SU-DHL-6 (cell line): ENCODE measurements at regions not wholly inside any gene's neighbourhood (a gene's known extent, or its start where the extent isn't known, plus 50 kb on each side); places are given as distances from the start of the nearest gene placed in this dataset.

Experiments
- H2AFZ ChIP-seq: fragments of 200-600 bp; sonication (generic); 2 replicates; pipeline ENCODE4 v1.6.1; 2014; ENCODE audit warnings: low read depth, mild to moderate bottlenecking, moderate library complexity, mixed read lengths, antibody characterized with exemption, low read length; ENCODE audit not compliant: severe bottlenecking
- H3F3A ChIP-seq: fragments of 200-600 bp; shearing (Covaris generic); 2 replicates; pipeline ENCODE4 v1.6.0; 2016; ENCODE audit warnings: antibody characterized with exemption, mild to moderate bottlenecking; ENCODE audit not compliant: insufficient read depth
- H3K27ac ChIP-seq: fragments of 200-600 bp; sonication (generic); 2 replicates; pipeline ENCODE4 v1.5.1; 2016; ENCODE audit warnings: low read depth, mild to moderate bottlenecking, low read length, moderate library complexity, mixed read lengths
- H3K27me3 ChIP-seq: fragments of 200-600 bp; sonication (generic), shearing (Covaris generic); 2 replicates; pipeline ENCODE4 v1.6.0; 2014; ENCODE audit warnings: mild to moderate bottlenecking, low read length
- H3K36me3 ChIP-seq: fragments of 200-600 bp; sonication (generic); 2 replicates; pipeline ENCODE4 v1.6.1; 2014; ENCODE audit warnings: mild to moderate bottlenecking, low read length, mixed read lengths
- H3K4me2 ChIP-seq: fragments of 300-600, 200-600 bp; shearing (Covaris generic), sonication (generic); 2 replicates; pipeline ENCODE4 v1.6.0; 2014; ENCODE audit warnings: low read length, low read depth, mild to moderate bottlenecking; ENCODE audit not compliant: poor library complexity, severe bottlenecking
- H3K4me3 ChIP-seq: fragments of 200-600 bp; sonication (generic); 2 replicates; pipeline ENCODE4 v1.5.1; 2014; ENCODE audit warnings: antibody characterized with exemption, low read length, mild to moderate bottlenecking, mixed read lengths; ENCODE audit not compliant: insufficient read depth, poor library complexity, severe bottlenecking
- H3K79me2 ChIP-seq: fragments of 200-600 bp; sonication (generic); 2 replicates; pipeline ENCODE4 v1.6.1; 2014; ENCODE audit warnings: mild to moderate bottlenecking, low read length, moderate library complexity; ENCODE audit not compliant: insufficient read depth
- H3K9ac ChIP-seq: fragments of 200-600 bp; sonication (generic); 2 replicates; pipeline ENCODE4 v1.7.0; 2014; ENCODE audit warnings: mild to moderate bottlenecking, low read length
- H3K9me2 ChIP-seq: fragments of 200-600 bp; sonication (generic); replicated peaks from 2 replicates; pipeline ENCODE4 v1.6.1; 2014; ENCODE audit warnings: low read length; ENCODE audit not compliant: insufficient read depth
- H3K9me3 ChIP-seq: fragments of 200-600 bp; sonication (generic); 2 replicates; pipeline ENCODE4 v1.6.1; 2014; ENCODE audit warnings: low read length, mixed read lengths; ENCODE audit not compliant: insufficient read depth
- H4K20me1 ChIP-seq: fragments of 200-600 bp; sonication (generic); 2 replicates; pipeline ENCODE4 v1.6.1; 2014; ENCODE audit warnings: low read depth, mild to moderate bottlenecking, antibody characterized with exemption, low read length, moderate library complexity, mixed read lengths
- CTCF ChIP-seq: fragments of 200-600 bp; sonication (generic); IDR thresholded peaks from one replicate; pipeline ENCODE4 v1.5.1; 2017; ENCODE audit warnings: antibody characterized with exemption, mild to moderate bottlenecking, low read length, moderate library complexity; ENCODE audit not compliant: insufficient read depth, poor library complexity, severe bottlenecking
- EZH2phosphoT487 ChIP-seq: fragments of 200-600 bp; sonication (generic), shearing (Covaris generic); conservative IDR thresholded peaks from 2 replicates; pipeline ENCODE4 v1.6.1; 2018; ENCODE audit warnings: mild to moderate bottlenecking, antibody characterized with exemption, low read length, moderate library complexity, mixed read lengths

GRCh38 chr16:26802440-26802839, 264.3 kb upstream of the C16orf82 start:
- no peaks in the 10 kb centered on the region for H3K36me3 ChIP-seq
- H3K79me2 ChIP-seq: no peaks in the 10 kb centered on the region
- TF ChIP-seq EZH2phosphoT487 (no peak), CTCF (no peak)
- H3K9ac ChIP-seq: no peak overlapping the region
- H3K4me3 ChIP-seq: no peak overlapping the region
- no peak overlapping the region for H3K27ac ChIP-seq
- H3K9me3 ChIP-seq: no peaks in the 10 kb centered on the region
- no peak overlapping the region for H2AFZ ChIP-seq
- no peaks in the 10 kb centered on the region for H3K27me3 ChIP-seq
- no peaks in the 10 kb centered on the region for H3K9me2 ChIP-seq
- no peaks in the 10 kb centered on the region for H4K20me1 ChIP-seq
- H3F3A ChIP-seq: no peaks in the 10 kb centered on the region
- no peak overlapping the region for H3K4me2 ChIP-seq

- no peaks in the 10 kb centered on the region for H3K9me3 ChIP-seq
- H3K4me2 ChIP-seq: no peak overlapping the region
- H3K9ac ChIP-seq: no peak overlapping the region
- no peak overlapping the region for H2AFZ ChIP-seq
- no peaks in the 10 kb centered on the region for H3K27me3 ChIP-seq
- H3F3A ChIP-seq: no peaks in the 10 kb centered on the region
- H3K79me2 ChIP-seq: no peaks in the 10 kb centered on the region
- no peaks in the 10 kb centered on the region for H3K36me3 ChIP-seq
- H3K4me3 ChIP-seq: no peak overlapping the region
- no peak overlapping the region for H3K27ac ChIP-seq
- H3K9me2 ChIP-seq: no peaks in the 10 kb centered on the region
- H4K20me1 ChIP-seq: no peaks in the 10 kb centered on the region
- no peak for TF ChIP-seq CTCF
- TF ChIP-seq EZH2phosphoT487: no peak
Measured at GRCh38 chr16:26802965-26803364, 263.8 kb upstream of the C16orf82 start.

GRCh38 chr16:26806657-26807056, 260.1 kb upstream of the C16orf82 start:
- no peak for TF ChIP-seq CTCF
- no peak for TF ChIP-seq EZH2phosphoT487
- Histone ChIP-seq H2AFZ (no peak overlapping the region), H3F3A (no peaks in the 10 kb centered on the region)

More at GRCh38 chr16:26806657-26807056, 260.1 kb upstream of the C16orf82 start:
- H4K20me1 ChIP-seq: no peaks in the 10 kb centered on the region
- no peaks in the 10 kb centered on the region for H3K36me3 ChIP-seq
- no peak overlapping the region for H3K4me3 ChIP-seq
- no peaks in the 10 kb centered on the region for H3K79me2 ChIP-seq
- H3K9me2 ChIP-seq: no peaks in the 10 kb centered on the region; the same call in 1 of the 2 replicates
- H3K9ac ChIP-seq: no peak overlapping the region
- H3K27ac ChIP-seq: no peak overlapping the region
- H3K27me3 ChIP-seq: no peaks in the 10 kb centered on the region
- no peak overlapping the region for H3K4me2 ChIP-seq
- H3K9me3 ChIP-seq: no peaks in the 10 kb centered on the region
